HFF-Myc (cell line): ENCODE measurements at regions not wholly inside any gene's neighbourhood (a gene's known extent, or its start where the extent isn't known, plus 50 kb on each side); places are given as distances from the start of the nearest gene placed in this dataset.

Experiments
- DNase-seq: peaks from one replicate; pipeline ENCODE4 v3.0.0-alpha.2; 2011; ENCODE audit warnings: low read depth; ENCODE audit errors: extremely low read depth
- H3K4me3 ChIP-seq: replicated peaks from 2 replicates; pipeline ENCODE4 v1.5.1; 2011; ENCODE audit warnings: low read depth, mild to moderate bottlenecking, control low read depth, low read length
- TF ChIP-seq, protein P1 (sequence below): IDR thresholded peaks from 2 replicates; pipeline ENCODE4 v1.5.1; 2012; ENCODE audit warnings: mild to moderate bottlenecking, low read depth, low read length, control low read depth; ENCODE audit errors: missing control alignments

DNA sequence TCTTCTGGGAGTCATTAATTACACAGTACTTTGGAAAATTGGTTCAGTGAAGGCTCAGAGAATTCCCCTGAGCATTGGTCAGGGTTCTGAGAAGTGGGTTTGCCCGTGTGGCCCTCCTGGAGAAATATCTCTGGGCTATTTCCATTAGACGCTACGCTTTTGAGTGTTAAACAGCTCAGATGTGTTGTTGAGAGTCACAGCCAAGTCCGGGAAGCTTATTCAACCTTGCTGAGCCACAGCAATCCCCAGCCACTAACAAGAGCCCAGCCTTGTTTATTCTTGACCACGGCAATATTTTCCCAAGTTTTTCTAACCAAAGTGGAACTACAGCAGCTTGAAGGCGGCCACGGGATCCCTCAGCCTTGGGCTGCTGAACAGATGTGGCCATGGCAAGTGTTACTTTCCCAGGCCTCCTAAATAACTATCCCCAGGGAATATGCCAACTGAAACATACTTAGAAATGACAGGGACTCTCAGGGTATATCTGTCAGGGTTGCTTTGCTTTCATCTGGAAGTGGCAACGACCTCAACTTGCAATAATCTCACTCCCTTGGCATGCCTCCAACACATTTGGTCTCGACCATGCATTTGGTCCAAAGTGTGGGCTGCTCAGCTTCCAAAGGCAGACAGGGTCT lies 214.7 kb downstream of the EMX2 start:
- DNase-seq = no peak
- TF ChIP-seq, protein P1, sequence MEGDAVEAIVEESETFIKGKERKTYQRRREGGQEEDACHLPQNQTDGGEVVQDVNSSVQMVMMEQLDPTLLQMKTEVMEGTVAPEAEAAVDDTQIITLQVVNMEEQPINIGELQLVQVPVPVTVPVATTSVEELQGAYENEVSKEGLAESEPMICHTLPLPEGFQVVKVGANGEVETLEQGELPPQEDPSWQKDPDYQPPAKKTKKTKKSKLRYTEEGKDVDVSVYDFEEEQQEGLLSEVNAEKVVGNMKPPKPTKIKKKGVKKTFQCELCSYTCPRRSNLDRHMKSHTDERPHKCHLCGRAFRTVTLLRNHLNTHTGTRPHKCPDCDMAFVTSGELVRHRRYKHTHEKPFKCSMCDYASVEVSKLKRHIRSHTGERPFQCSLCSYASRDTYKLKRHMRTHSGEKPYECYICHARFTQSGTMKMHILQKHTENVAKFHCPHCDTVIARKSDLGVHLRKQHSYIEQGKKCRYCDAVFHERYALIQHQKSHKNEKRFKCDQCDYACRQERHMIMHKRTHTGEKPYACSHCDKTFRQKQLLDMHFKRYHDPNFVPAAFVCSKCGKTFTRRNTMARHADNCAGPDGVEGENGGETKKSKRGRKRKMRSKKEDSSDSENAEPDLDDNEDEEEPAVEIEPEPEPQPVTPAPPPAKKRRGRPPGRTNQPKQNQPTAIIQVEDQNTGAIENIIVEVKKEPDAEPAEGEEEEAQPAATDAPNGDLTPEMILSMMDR = no peak
- no peak overlapping the region for H3K4me3 ChIP-seq

DNA sequence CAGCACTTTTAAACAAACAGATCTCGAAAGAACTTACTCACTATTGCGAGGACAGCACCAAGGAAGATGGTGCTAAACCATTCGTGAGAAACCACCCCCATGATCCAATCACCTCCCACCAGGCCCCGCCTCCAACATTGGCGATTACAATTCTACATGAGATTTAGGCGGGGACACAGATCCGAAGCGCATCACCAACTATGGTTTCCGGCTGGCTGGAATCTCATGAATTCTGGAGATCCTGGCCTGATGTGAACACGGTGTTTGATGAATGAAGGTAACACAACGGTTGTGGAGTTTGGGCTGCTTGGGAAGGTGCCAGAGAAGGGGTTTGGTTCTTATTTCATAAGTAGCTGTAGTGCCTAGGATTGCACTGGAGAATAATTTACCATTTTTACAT lies 216.7 kb downstream of the EMX2 start:
- H3K4me3 ChIP-seq = no peak overlapping the region
- TF ChIP-seq, protein P1 = no peak
- DNase-seq = no peak

DNA sequence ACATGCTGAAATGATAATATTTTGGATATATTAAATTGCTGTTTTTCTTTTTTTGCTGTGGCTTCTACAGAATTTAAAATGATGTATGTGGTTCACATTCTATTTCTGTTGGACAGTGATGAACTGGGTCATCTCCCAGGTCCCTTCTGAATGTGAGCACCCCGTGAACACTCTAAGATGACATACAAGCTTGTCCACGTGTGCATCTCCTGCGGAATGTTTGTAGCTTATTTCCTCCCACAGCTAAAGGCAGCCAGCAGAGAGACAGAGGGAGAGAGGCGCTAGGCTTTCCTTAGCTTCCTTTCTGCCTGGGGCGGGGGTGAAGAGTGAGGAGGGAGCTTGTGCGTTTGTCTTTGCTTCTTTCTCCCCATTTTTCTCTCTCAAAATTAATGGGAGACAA lies 219.1 kb downstream of the EMX2 start:
- no peak overlapping the region for H3K4me3 ChIP-seq
- DNase-seq = no peak
- TF ChIP-seq, protein P1 = no peak

DNA sequence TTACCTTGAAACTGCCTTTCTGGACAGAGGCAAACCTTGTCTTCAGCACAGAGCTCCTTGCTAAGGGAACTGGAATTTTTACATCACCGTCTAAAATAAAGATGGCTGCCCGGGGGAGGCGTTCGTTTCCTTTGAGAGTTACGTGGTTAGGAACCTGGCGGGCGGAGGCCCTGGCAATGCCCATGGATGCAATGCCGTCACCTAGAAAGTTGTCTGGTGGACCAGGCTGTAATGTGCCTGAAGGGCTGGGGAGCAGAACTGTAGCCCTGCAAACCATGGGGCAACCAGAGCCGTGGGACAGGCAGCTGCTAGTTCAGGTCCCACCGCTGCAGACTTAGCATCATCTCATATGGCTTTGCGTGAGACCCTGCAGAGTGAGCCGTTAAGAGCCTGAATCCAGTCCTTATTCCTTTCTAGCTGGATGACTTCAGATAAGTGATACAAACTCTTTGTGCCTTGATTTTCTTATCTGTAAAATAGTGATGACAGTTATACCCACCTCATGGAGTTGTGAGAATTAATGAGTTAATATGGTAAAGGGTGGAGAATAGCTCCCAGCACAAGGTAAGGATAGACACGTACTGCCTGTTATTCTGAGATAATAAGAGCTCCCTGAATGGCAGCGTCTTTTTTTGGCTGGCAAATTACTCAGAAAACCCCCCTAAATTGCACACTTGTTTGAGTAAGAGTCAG lies 219.7 kb downstream of the EMX2 start:
- DNase-seq = no peak
- no peak overlapping the region for H3K4me3 ChIP-seq
- TF ChIP-seq, protein P1 = no peak

DNA sequence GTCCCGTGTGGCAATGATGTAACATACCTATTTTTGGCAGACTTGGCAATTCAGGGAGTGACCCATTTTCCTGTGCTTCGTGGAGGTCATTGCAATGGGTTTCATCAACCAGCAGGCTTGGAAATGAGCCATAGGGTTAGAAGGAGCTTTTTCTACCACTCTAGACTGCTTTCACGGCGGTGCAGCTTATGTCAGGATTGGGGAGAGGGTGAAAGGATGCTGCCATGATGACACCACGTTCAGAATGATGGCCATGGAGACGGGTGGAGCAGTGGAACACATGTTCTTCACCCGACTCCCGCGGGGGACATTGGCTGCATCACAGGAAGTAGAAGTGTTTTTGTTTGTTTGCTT lies 220.2 kb downstream of the EMX2 start:
- TF ChIP-seq, protein P1 = no peak
- DNase-seq = no peak

DNA sequence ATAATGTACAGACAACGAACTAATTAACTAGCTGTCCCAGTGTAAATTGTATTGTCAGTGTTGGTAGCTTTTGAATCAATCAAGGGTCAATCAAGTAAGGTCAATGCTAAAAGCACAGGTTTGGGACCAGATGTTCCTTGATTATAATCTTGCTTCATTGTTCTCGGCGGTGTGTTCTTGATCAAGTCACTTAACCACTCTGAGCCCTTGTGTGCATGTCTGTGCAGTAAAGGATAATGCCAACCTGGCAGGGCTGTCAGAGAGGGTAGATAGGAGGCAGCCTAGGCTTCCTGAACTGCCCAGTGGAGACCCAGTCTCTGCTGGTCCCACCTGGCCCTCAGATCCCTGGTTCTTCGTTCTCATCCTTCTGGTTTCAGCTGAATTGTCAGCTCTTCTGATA lies 221.0 kb downstream of the EMX2 start:
- no peak for DNase-seq
- TF ChIP-seq, protein P1 = no peak
- no peak overlapping the region for H3K4me3 ChIP-seq

More for the DNA sequence above, 220.2 kb downstream of the EMX2 start:
- H3K4me3 ChIP-seq = no peak overlapping the region
